ENCODE measurements at regions not wholly inside any gene's neighbourhood (a gene's known extent, or its start where the extent isn't known, plus 50 kb on each side); places are given as distances from the start of the nearest gene placed in this dataset.

DNA sequence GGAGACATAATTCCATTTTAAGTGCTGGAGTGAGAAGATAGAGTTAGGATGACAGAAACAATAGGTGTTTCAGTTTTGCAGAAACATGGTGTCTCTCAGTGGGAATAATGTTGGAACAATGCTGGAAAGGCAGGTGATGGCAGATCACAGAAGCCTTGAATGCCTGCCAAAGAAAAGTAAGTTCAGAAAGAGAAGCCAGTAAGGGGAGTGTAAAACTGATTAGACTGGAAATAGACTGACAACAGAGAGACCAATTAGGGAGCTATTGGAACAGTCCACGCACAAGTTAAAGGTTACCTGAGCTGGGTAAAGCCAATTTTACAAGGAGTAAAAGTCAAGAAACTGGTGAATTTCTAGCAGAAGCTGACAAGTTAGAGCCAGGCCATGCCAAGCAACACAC lies 142.9 kb downstream of the TFAP2A start:
- TF ChIP-seq TCF12 (IDR thresholded peaks at IDR 0.05; ENCODE audit: low read depth) = no peak
- TF ChIP-seq TAF1 (IDR thresholded peaks at IDR 0.05; ENCODE audit: low read depth) = no peak
- TF ChIP-seq MAX (IDR thresholded peaks at IDR 0.05) = no peak
- no peak for TF ChIP-seq EP300 (IDR thresholded peaks at IDR 0.05; ENCODE audit: borderline replicate concordance)
- TF ChIP-seq CEBPB (IDR thresholded peaks at IDR 0.05) = no peak
- no peak for TF ChIP-seq CREB1 (IDR thresholded peaks at IDR 0.05; ENCODE audit: low read depth)
- no peak for TF ChIP-seq FOXM1 (IDR thresholded peaks at IDR 0.05; ENCODE audit: borderline replicate concordance, low read depth)
- TF ChIP-seq, protein P1, sequence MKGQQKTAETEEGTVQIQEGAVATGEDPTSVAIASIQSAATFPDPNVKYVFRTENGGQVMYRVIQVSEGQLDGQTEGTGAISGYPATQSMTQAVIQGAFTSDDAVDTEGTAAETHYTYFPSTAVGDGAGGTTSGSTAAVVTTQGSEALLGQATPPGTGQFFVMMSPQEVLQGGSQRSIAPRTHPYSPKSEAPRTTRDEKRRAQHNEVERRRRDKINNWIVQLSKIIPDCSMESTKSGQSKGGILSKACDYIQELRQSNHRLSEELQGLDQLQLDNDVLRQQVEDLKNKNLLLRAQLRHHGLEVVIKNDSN (IDR thresholded peaks at IDR 0.05) = no peak
- no peak for TF ChIP-seq TEAD4 (IDR thresholded peaks at IDR 0.05)
- TF ChIP-seq YY1 (IDR thresholded peaks at IDR 0.05; ENCODE audit: low read depth) = no peak
- no peak for TF ChIP-seq REST (IDR thresholded peaks at IDR 0.05; ENCODE audit: low read depth)
- no peak for TF ChIP-seq ZBTB7A (IDR thresholded peaks at IDR 0.05; ENCODE audit: low read depth)
- TF ChIP-seq NFIC (IDR thresholded peaks at IDR 0.05) = no peak

Data from Ishikawa (cell line).